ENCODE measurements at regions not wholly inside any gene's neighbourhood (a gene's known extent, or its start where the extent isn't known, plus 50 kb on each side); places are given as distances from the start of the nearest gene placed in this dataset.

DNA sequence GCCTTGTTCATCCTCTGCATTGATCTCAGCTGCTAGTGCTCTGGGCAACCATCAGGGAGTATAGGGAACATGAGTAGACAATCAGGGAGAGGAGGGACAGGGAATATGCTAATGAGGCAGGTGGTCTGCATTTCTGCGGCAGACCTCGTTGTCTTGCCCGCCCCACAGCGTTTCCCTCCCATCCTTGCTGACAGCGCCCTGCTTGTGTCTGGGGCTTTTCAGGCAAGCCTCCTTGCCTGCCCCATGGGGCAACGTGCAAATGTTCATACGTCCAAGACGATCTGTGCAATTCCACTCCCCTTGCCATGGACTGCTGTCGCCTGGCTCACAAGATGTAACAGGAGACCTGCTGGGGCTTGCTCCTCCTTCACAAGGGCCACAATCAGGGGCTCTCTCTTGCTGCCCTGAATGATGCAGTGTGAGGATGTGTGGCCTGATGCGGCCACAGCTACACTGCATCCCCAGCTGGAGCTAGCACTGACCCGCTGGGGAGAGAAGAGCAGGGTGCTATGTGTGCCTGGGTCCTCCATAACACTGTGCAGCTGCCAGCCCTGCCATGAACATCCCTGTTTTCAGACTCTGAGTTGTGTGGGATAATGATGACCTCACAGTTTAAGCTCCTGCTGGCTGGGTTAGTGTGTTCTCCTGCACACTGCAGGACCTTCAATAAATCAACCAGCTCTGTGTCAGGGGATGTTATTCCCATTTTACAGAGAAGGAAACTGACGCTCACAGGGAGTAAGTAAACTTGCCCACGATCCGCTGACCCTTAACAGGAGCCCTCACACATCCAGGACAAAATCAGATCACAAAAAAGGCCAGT is 211.3 kb downstream of the KLF13 start:
- no peak overlapping the region for H3K4me3 ChIP-seq (ENCODE audit: low read depth, low read length)
- no peak overlapping the region for H3K9ac ChIP-seq (ENCODE audit: low read depth, low read length)

DNA sequence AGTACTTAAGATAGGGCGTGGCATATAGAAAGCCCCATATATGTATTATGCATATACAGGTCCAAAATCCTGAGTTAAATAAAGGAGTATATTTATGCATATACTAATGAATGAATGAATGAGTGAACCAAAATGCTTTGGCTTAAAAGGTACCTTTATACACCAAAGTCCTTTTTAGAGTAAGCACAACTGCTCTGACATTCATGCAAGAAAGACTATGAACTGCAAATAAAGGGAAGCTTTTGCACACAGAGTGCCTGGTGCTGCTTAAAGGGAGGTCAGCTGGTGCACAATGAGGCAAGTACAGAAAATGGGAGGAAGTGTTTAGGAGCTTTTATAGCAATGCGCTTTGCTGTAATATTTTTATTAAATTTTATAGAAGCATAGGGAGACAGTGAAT is 214.0 kb downstream of the KLF13 start:
- Histone ChIP-seq H3K4me3 (ENCODE audit: low read depth, low read length) (no peak overlapping the region), H3K4me1 (ENCODE audit: control insufficient read depth, insufficient read depth, low read length) (no peaks in the 10 kb centered on the region), H3K9me3 (ENCODE audit: control insufficient read depth, insufficient read depth, low read length) (no peaks in the 10 kb centered on the region), H3K36me3 (ENCODE audit: control insufficient read depth, insufficient read depth, low read length) (no peaks in the 10 kb centered on the region), H3K9ac (ENCODE audit: low read depth, low read length) (no peak overlapping the region), H3K27me3 (ENCODE audit: control insufficient read depth, insufficient read depth, low read length) (no peaks in the 10 kb centered on the region)

More for the DNA sequence above, 211.3 kb downstream of the KLF13 start:
- no peaks in the 10 kb centered on the region for H3K27me3 ChIP-seq (ENCODE audit: control insufficient read depth, insufficient read depth, low read length)
- H3K4me1 ChIP-seq (ENCODE audit: control insufficient read depth, insufficient read depth, low read length) = no peaks in the 10 kb centered on the region
- H3K36me3 ChIP-seq (ENCODE audit: control insufficient read depth, insufficient read depth, low read length) = no peaks in the 10 kb centered on the region
- no peaks in the 10 kb centered on the region for H3K9me3 ChIP-seq (ENCODE audit: control insufficient read depth, insufficient read depth, low read length)

DNA sequence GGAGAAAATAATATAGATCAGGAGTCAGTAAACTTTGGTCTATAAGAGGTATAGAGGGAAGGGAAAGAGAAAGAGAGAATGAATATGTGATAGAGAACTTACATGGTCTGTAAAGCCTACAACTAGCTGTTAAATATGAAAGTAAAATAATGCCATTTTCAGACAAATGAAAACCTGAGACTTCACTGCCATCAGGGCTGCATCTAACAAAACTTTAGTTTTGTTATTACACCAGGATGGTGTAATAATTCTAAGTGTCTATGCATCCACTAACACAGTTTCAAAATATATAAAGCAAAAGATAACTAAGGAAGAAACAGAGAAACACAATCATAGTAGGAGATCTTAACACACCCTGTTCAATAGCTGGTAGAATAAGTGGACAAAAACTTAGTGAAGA is 217.7 kb downstream of the KLF13 start:
- no peaks in the 10 kb centered on the region for H3K27me3 ChIP-seq (ENCODE audit: control insufficient read depth, insufficient read depth, low read length)
- H3K4me1 ChIP-seq (ENCODE audit: control insufficient read depth, insufficient read depth, low read length) = no peaks in the 10 kb centered on the region
- no peak overlapping the region for H3K9ac ChIP-seq (ENCODE audit: low read depth, low read length)
- H3K4me3 ChIP-seq (ENCODE audit: low read depth, low read length) = no peak overlapping the region
- no peaks in the 10 kb centered on the region for H3K36me3 ChIP-seq (ENCODE audit: control insufficient read depth, insufficient read depth, low read length)
- no peaks in the 10 kb centered on the region for H3K9me3 ChIP-seq (ENCODE audit: control insufficient read depth, insufficient read depth, low read length)

DNA sequence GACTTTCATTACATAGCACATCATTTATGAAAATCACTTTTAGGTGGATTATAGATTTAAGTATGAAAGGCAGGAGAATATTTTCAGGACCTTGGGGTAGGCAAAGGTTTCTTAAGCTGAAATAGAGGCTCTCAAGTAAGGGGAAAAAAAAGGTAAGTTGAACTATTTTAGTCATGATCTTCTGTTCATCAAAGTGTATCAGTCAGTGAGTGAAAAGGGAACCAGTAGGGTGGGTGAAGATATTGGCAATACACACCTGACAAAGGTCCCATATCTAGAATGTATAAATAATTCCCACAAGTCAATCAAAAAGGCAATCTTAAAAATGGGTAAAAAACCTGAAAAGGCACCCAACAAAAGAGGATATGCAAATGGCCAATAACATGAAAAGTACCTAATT is 218.6 kb downstream of the KLF13 start:
- H3K27me3 ChIP-seq (ENCODE audit: control insufficient read depth, insufficient read depth, low read length) = no peaks in the 10 kb centered on the region
- no peaks in the 10 kb centered on the region for H3K9me3 ChIP-seq (ENCODE audit: control insufficient read depth, insufficient read depth, low read length)
- no peaks in the 10 kb centered on the region for H3K36me3 ChIP-seq (ENCODE audit: control insufficient read depth, insufficient read depth, low read length)
- H3K9ac ChIP-seq (ENCODE audit: low read depth, low read length) = no peak overlapping the region
- H3K4me3 ChIP-seq (ENCODE audit: low read depth, low read length) = no peak overlapping the region
- no peaks in the 10 kb centered on the region for H3K4me1 ChIP-seq (ENCODE audit: control insufficient read depth, insufficient read depth, low read length)

DNA sequence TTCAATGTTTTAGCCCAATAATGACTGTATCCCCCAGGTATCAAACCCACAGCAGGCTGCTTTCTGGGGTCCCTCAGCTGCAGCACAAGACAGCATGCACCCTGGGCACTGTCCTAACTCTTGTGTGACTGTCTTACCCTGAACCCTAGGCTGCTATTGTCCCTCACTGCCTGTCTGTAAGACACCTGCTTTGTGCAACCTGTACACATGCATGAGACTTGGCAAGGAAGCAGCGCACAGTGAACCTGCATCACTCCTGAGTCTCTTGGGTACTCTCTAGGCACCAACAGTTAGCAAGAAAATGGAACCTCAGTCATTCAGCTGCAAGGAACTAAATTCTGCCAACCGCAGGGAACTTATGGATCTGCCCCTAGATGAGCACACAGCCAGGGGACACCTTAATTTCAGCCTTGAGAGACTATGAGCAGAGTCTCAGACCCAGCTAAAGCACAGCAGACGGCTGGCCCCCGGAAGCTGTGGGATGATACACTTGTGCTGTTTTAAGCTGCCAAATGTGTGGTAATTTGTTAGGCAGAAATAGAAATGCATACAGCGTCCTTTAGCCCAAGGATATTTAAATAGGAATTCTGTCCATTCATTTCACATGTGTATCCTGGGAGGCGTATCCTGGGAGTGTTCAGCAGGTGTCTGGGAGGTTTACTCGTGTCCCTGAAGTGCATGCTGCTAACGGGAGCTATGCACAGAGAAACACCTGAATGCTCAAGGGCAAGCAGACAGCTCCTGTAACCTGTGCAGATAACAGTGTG is 223.8 kb downstream of the KLF13 start:
- no peak overlapping the region for H3K4me3 ChIP-seq (ENCODE audit: low read depth, low read length)
- H3K4me1 ChIP-seq (ENCODE audit: control insufficient read depth, insufficient read depth, low read length) = no peaks in the 10 kb centered on the region
- no peaks in the 10 kb centered on the region for H3K27me3 ChIP-seq (ENCODE audit: control insufficient read depth, insufficient read depth, low read length)
- H3K36me3 ChIP-seq (ENCODE audit: control insufficient read depth, insufficient read depth, low read length) = no peaks in the 10 kb centered on the region
- no peak overlapping the region for H3K9ac ChIP-seq (ENCODE audit: low read depth, low read length)
- H3K9me3 ChIP-seq (ENCODE audit: control insufficient read depth, insufficient read depth, low read length) = no peaks in the 10 kb centered on the region

DNA sequence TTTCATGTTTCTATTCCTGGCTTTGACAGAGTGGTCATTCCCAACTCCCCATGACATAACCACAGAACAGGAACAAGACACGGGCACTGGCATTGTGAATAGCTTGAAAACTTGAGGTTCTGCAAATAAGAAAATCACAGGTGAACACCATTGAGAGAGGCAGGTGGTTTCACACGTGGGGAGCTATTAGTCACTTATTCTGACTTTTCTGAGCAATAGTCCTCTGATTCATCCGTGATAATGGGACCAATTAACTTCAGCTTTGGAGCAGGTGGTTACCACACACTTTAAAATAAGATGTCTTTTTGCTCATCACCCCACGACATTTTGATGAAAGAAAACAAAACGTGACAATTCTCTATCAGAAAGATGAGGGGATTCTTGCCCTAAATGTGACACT is 224.7 kb downstream of the KLF13 start:
- no peaks in the 10 kb centered on the region for H3K27me3 ChIP-seq (ENCODE audit: control insufficient read depth, insufficient read depth, low read length)
- H3K36me3 ChIP-seq (ENCODE audit: control insufficient read depth, insufficient read depth, low read length) = no peaks in the 10 kb centered on the region

DNA sequence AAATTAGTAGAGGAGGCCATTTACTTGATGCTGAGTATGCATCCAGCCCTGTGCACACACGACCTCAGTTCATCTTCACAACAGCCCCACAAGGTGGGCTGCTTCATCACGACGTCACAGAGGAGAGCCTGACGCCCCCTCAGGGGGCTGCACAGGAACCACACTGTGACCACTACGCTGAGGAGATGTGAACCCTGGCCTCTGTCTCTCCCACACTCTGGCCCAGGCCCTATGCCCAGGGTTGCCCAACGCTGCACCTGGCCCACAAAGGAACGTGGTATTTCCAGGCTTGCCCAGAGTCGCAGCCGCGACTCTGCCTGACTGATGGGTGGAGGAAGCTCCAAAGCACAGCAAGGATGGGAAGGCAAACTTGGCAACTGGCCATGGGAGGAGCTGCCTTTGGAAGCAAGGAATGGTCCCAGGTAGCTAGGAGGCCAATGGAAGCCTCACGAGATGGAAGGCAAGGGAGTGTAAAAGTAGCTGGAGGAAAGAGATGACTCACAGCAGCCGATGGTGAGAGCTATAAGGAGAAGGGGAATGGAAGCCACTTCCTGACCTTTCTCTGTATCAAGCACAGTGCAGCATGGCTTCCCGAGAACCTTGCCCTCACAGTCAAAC is 226.0 kb downstream of the KLF13 start:
- Histone ChIP-seq H3K4me3 (ENCODE audit: low read depth, low read length) (no peak overlapping the region), H3K9me3 (ENCODE audit: control insufficient read depth, insufficient read depth, low read length) (no peaks in the 10 kb centered on the region), H3K9ac (ENCODE audit: low read depth, low read length) (no peak overlapping the region), H3K36me3 (ENCODE audit: control insufficient read depth, insufficient read depth, low read length) (no peaks in the 10 kb centered on the region), H3K27me3 (ENCODE audit: control insufficient read depth, insufficient read depth, low read length) (no peaks in the 10 kb centered on the region), H3K4me1 (ENCODE audit: control insufficient read depth, insufficient read depth, low read length) (no peaks in the 10 kb centered on the region)

More for the DNA sequence above, 224.7 kb downstream of the KLF13 start:
- Histone ChIP-seq H3K9ac (ENCODE audit: low read depth, low read length) (no peak overlapping the region), H3K4me3 (ENCODE audit: low read depth, low read length) (no peak overlapping the region), H3K4me1 (ENCODE audit: control insufficient read depth, insufficient read depth, low read length) (no peaks in the 10 kb centered on the region), H3K9me3 (ENCODE audit: control insufficient read depth, insufficient read depth, low read length) (no peaks in the 10 kb centered on the region)

DNA sequence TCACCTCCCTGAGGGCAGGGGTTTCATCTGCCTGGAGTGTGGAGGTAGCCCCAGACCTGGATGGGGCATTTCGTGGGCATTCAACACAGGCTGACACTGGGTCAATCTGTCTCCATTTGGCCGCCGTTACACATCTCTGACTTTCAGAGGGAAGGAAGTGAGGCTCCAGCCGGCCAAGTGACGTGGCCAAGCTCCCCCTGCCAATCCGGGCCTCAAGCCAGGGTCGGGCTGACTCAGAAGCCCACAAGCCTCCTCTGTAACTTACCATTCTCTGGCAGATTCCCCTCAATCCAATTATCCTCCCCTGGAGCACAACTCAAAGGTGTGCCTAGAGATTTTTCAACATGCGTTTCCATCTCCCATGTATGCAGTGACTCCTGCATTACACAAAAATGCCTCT is 227.6 kb downstream of the KLF13 start:
- H3K9me3 ChIP-seq (ENCODE audit: control insufficient read depth, insufficient read depth, low read length) = no peaks in the 10 kb centered on the region
- no peak overlapping the region for H3K9ac ChIP-seq (ENCODE audit: low read depth, low read length)
- no peaks in the 10 kb centered on the region for H3K36me3 ChIP-seq (ENCODE audit: control insufficient read depth, insufficient read depth, low read length)
- H3K27me3 ChIP-seq (ENCODE audit: control insufficient read depth, insufficient read depth, low read length) = no peaks in the 10 kb centered on the region
- no peak overlapping the region for H3K4me3 ChIP-seq (ENCODE audit: low read depth, low read length)
- H3K4me1 ChIP-seq (ENCODE audit: control insufficient read depth, insufficient read depth, low read length) = no peaks in the 10 kb centered on the region

DNA sequence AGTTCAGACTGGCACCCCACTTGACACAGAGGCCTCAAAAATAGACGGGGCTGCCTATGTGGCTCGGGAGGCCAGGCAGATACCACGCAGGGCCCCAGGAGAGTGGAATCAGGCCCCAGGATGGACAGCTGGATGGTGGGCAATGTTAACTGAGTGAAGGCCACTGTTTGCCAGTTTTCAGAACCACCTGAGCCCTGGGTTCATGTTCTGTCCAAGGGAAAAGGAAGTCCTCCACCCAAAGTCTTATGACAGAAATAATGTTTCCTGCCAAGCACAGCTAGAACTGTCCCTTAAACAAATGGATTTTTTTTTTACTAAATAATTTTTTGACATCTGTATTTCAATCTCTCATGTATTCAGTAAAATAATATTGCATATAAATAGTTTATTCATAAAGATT is 228.4 kb downstream of the KLF13 start:
- H3K27me3 ChIP-seq (ENCODE audit: control insufficient read depth, insufficient read depth, low read length) = no peaks in the 10 kb centered on the region
- no peaks in the 10 kb centered on the region for H3K4me1 ChIP-seq (ENCODE audit: control insufficient read depth, insufficient read depth, low read length)
- H3K4me3 ChIP-seq (ENCODE audit: low read depth, low read length) = no peak overlapping the region
- no peaks in the 10 kb centered on the region for H3K9me3 ChIP-seq (ENCODE audit: control insufficient read depth, insufficient read depth, low read length)
- H3K9ac ChIP-seq (ENCODE audit: low read depth, low read length) = no peak overlapping the region
- no peaks in the 10 kb centered on the region for H3K36me3 ChIP-seq (ENCODE audit: control insufficient read depth, insufficient read depth, low read length)

DNA sequence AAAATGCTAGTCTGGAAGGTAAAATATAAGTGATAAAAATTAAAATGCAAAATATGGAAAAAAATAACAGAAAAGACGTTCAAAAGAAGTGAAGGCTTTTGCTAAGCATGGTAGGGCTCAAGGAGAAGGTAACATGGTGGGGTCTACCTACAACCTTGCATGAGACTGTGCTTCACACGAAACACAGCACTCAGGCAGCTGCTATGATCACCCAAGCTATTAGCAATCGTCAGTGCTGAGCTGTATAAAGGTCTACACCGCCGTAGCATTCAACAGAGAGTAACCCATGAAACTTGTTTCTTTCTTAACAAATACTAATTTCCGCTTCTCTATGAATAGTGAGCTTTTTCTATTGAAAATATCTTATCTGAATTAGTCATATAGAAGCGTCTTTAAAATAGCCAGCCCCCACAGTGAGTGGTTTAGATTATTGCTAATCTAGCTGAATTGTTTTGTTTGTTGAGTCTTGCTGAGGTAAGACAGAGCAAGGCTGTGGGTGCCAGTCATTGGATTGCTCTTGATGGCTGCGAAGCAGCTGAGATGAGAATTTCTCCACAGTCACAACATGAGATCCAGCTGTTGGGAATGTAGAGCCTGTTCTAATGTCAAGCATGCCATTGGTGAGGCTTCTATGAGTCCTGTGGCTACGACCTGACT is 230.0 kb downstream of the KLF13 start:
- Histone ChIP-seq H3K36me3 (ENCODE audit: control insufficient read depth, insufficient read depth, low read length) (no peaks in the 10 kb centered on the region), H3K4me1 (ENCODE audit: control insufficient read depth, insufficient read depth, low read length) (no peaks in the 10 kb centered on the region), H3K9ac (ENCODE audit: low read depth, low read length) (no peak overlapping the region), H3K9me3 (ENCODE audit: control insufficient read depth, insufficient read depth, low read length) (no peaks in the 10 kb centered on the region), H3K4me3 (ENCODE audit: low read depth, low read length) (no peak overlapping the region), H3K27me3 (ENCODE audit: control insufficient read depth, insufficient read depth, low read length) (no peaks in the 10 kb centered on the region)

DNA sequence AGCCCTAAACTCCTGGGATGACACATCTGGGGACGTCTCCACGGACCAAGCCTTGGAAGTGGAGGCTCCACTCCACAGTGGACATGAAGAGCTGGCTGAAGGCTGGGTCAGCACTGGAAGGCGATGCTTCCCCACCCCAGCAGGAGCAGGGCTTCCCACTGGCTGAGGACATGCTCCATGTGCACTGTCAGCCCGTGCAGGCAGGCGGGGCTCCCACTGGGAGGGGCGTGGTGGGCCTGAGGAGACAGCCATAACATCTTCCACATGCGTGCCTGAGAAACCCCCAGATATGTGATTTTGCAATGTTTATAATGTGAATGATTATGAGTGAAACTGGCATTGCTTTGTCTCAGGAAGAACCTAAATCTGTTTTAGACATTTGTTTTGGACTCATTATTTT is 231.3 kb downstream of the KLF13 start:
- Histone ChIP-seq H3K27me3 (ENCODE audit: control insufficient read depth, insufficient read depth, low read length) (no peaks in the 10 kb centered on the region), H3K9me3 (ENCODE audit: control insufficient read depth, insufficient read depth, low read length) (no peaks in the 10 kb centered on the region), H3K9ac (ENCODE audit: low read depth, low read length) (no peak overlapping the region), H3K4me1 (ENCODE audit: control insufficient read depth, insufficient read depth, low read length) (no peaks in the 10 kb centered on the region), H3K36me3 (ENCODE audit: control insufficient read depth, insufficient read depth, low read length) (no peaks in the 10 kb centered on the region), H3K4me3 (ENCODE audit: low read depth, low read length) (no peak overlapping the region)

Measured in iPS-15b (cell line).